ENCODE measurements at regions not wholly inside any gene's neighbourhood (a gene's known extent, or its start where the extent isn't known, plus 50 kb on each side); places are given as distances from the start of the nearest gene placed in this dataset.

DNA sequence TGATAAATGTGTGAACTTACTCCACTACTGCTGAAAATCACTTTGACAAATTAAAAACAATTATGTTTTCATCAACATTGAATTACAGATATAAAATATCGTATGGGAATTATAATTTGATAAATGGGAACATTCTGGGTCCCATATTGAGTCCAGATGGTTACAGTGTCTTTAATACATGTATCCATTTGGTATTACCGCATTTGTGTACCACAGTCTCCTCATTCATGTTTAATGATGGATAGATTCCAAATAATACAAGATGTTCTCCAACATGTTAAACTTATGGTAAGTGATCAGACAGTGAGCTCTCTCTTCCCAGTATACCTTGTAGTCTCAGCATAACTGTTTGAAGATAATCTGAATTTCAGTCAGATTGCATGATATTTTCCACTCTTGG, 1706.8 kb upstream of the PCDH7 start:
- no peak overlapping the region for H3K27ac ChIP-seq
- no peaks in the 10 kb centered on the region for H3K27me3 ChIP-seq
- DNase-seq, result no peak
- H3K4me3 ChIP-seq, result no peak overlapping the region
- H3K9me3 ChIP-seq, result no peaks in the 10 kb centered on the region
- H3K36me3 ChIP-seq, result no peaks in the 10 kb centered on the region
- no peak for TF ChIP-seq POLR2A (IDR thresholded peaks at IDR 0.05)
- no peak for TF ChIP-seq CTCF (IDR thresholded peaks at IDR 0.05)
- H3K4me1 ChIP-seq, result no peaks in the 10 kb centered on the region

DNA sequence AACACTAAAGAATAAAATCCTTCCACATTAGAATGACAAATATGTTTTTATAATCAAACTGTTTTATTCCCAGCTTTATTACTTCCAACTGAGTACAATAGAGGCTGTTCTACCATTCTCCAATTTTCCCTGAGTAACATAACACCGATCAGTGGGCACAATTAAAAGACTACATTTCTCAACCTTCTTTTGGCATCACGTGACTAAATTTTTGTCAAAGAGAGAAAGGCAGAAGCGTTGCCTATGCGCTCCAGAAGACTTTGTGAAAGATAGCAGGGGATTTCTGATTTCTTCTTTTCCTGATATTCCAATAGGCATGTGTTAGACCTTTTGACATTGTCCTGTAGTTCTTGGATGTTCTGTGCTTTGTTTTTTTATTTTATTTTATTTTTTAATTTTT, 1705.6 kb upstream of the PCDH7 start:
- Histone ChIP-seq H3K36me3 (no peaks in the 10 kb centered on the region), H3K9me3 (no peaks in the 10 kb centered on the region), H3K27ac (no peak overlapping the region), H3K27me3 (no peaks in the 10 kb centered on the region), H3K4me1 (no peaks in the 10 kb centered on the region), H3K4me3 (no peak overlapping the region)
- TF ChIP-seq POLR2A (IDR thresholded peaks at IDR 0.05) (no peak), CTCF (IDR thresholded peaks at IDR 0.05) (no peak)
- DNase-seq, result no peak

- H3K27ac ChIP-seq, result no peak overlapping the region
- no peaks in the 10 kb centered on the region for H3K9me3 ChIP-seq
- H3K4me1 ChIP-seq, result no peaks in the 10 kb centered on the region
- no peak for DNase-seq
- TF ChIP-seq POLR2A (IDR thresholded peaks at IDR 0.05) (no peak), CTCF (IDR thresholded peaks at IDR 0.05) (no peak)
- H3K27me3 ChIP-seq, result no peaks in the 10 kb centered on the region
- H3K36me3 ChIP-seq, result no peaks in the 10 kb centered on the region
- no peak overlapping the region for H3K4me3 ChIP-seq
Observed at GRCh38 chr4:29033703-29034102, 1686.5 kb upstream of the PCDH7 start.

- no peaks in the 10 kb centered on the region for H3K27me3 ChIP-seq
- H3K36me3 ChIP-seq, result no peaks in the 10 kb centered on the region
- no peak overlapping the region for H3K4me3 ChIP-seq
- no peaks in the 10 kb centered on the region for H3K9me3 ChIP-seq
- TF ChIP-seq POLR2A (IDR thresholded peaks at IDR 0.05) (no peak), CTCF (IDR thresholded peaks at IDR 0.05) (no peak)
- no peak for DNase-seq
- no peaks in the 10 kb centered on the region for H3K4me1 ChIP-seq
- no peak overlapping the region for H3K27ac ChIP-seq
Observed at GRCh38 chr4:29037501-29037900, 1682.7 kb upstream of the PCDH7 start.

- H3K9me3 ChIP-seq, result no peaks in the 10 kb centered on the region
- H3K27me3 ChIP-seq, result no peaks in the 10 kb centered on the region
- no peaks in the 10 kb centered on the region for H3K36me3 ChIP-seq
- H3K4me3 ChIP-seq, result no peak overlapping the region
- TF ChIP-seq CTCF (IDR thresholded peaks at IDR 0.05) (no peak), POLR2A (IDR thresholded peaks at IDR 0.05) (no peak)
- H3K4me1 ChIP-seq, result no peaks in the 10 kb centered on the region
- DNase-seq, result no peak
- H3K27ac ChIP-seq, result no peak overlapping the region
Observed at GRCh38 chr4:29043411-29043810, 1676.8 kb upstream of the PCDH7 start.

DNA sequence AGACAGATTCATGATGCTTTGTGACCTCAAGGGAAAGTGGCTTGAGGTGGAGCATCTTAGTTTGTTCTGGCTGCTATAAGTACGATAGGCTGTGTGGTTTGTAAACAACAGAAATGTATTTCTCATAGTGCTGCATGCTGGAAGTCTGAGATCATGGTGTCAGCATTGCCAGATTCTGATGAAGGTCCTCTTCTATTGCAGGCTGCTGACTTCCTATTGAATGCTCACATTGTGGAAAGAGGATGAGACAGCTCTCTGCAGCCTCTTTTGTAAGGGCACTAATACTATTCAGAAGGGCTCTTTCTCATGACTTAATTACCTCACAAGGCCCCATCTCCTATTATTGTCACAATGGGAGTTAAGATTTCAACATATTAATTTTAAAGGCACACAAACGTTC, 1674.0 kb upstream of the PCDH7 start:
- H3K9me3 ChIP-seq, result no peaks in the 10 kb centered on the region
- no peaks in the 10 kb centered on the region for H3K27me3 ChIP-seq
- H3K4me1 ChIP-seq, result no peaks in the 10 kb centered on the region
- H3K4me3 ChIP-seq, result no peak overlapping the region
- no peaks in the 10 kb centered on the region for H3K36me3 ChIP-seq
- DNase-seq, result no peak
- H3K27ac ChIP-seq, result no peak overlapping the region
- TF ChIP-seq POLR2A (IDR thresholded peaks at IDR 0.05), result no peak
- TF ChIP-seq CTCF (IDR thresholded peaks at IDR 0.05), result no peak
